K562 (cell line): ENCODE measurements at regions not wholly inside any gene's neighbourhood (a gene's known extent, or its start where the extent isn't known, plus 50 kb on each side); places are given as distances from the start of the nearest gene placed in this dataset.

Experiments used
- ATAC-seq: fragments of 200-7000 bp; cut with Tn5 transposase; 3 replicates; pipeline ENCODE4 v1.9.1; 2020; ENCODE audit warnings: moderate library complexity
- BruUV-seq: library from RNA; stranded (reverse); fragments of 400-500 nt; replicated peaks from 2 replicates; lab custom pipeline; 2021; lab: Mats Ljungman, UMichigan
- CTCF ChIA-PET: fragments of 300-600 bp; formaldehyde crosslinking; extraction: SDS; loops from one replicate; lab custom pipeline; 2021; ENCODE audit warnings: low intra/inter-chr PET ratio; lab: Yijun Ruan, JAX
- POLR2A ChIA-PET: fragments of 300-600, 350-650 bp; sonication (Branson Sonifier 250); formaldehyde crosslinking; extraction: SDS; loops from one replicate; lab custom pipeline; 2021; ENCODE audit warnings: antibody characterized with exemption, inconsistent platforms; lab: Yijun Ruan, JAX
- DNase-seq, 4 experiments: peaks; one replicate each; pipeline versions ENCODE4 v3.0.0 to v3.0.0-alpha.2; 2011 to 2018; ENCODE audit warnings: low spot score in 3 of 4, mixed read lengths in 3 of 4; ENCODE audit errors: extremely low read depth in 1 of 4
- FAIRE-seq: peaks from 2 replicates; lab custom pipeline; 2011; peaks lifted over from hg19 to GRCh38; lab: Jason Lieb, UNC
- H2AFZ ChIP-seq: 2 replicates; pipeline ENCODE4 v1.6.0; 2011; ENCODE audit warnings: low read depth, low read length, control low read depth, inconsistent platforms
- H3K27ac ChIP-seq: fragments of 200-600 bp; 3 replicates; pipeline ENCODE4 v1.8.0; 2011; ENCODE audit warnings: low read depth, mild to moderate bottlenecking, control low read depth, inconsistent platforms, low read length, moderate library complexity, mixed read lengths; ENCODE audit errors: extremely low read depth
- H3K27me3 ChIP-seq, 2 experiments: fragments of 300-600 bp in 1 of 2; 2 replicates in 1 of 2; 3 replicates in 1 of 2; pipeline versions ENCODE4 v1.6.0 to v1.8.0; 2011; ENCODE audit warnings: inconsistent platforms in 2 of 2, low read length in 2 of 2, mild to moderate bottlenecking in 1 of 2, mixed read lengths in 1 of 2, moderate library complexity in 1 of 2; ENCODE audit not compliant: control insufficient read depth in 2 of 2, insufficient read depth in 2 of 2
- H3K36me3 ChIP-seq: fragments of 300-600 bp; 3 replicates; pipeline ENCODE4 v1.8.0; 2011; ENCODE audit warnings: mild to moderate bottlenecking, low read length, inconsistent platforms; ENCODE audit not compliant: control insufficient read depth, insufficient read depth
- H3K4me1 ChIP-seq, 2 experiments: fragments of 200-600 bp in 1 of 2; replicated peaks in 1 of 2; 2 replicates in 1 of 2; 3 replicates in 1 of 2; pipeline versions ENCODE4 v1.5.1 to v1.8.0; 2011; ENCODE audit warnings: inconsistent platforms in 2 of 2, low read length in 2 of 2, mild to moderate bottlenecking in 1 of 2, mixed read lengths in 1 of 2, moderate library complexity in 1 of 2; ENCODE audit not compliant: control insufficient read depth in 2 of 2, insufficient read depth in 2 of 2
- H3K4me2 ChIP-seq: 2 replicates; pipeline ENCODE4 v1.6.1; 2011; ENCODE audit warnings: low read length, control low read depth, inconsistent platforms, mixed read lengths; ENCODE audit not compliant: insufficient read depth
- H3K4me3 ChIP-seq: fragments of 200-600 bp; sonication (generic), shearing (Covaris generic); 2 replicates; pipeline ENCODE4 v1.5.1; 2016; ENCODE audit warnings: control low read depth, inconsistent platforms
- H3K79me2 ChIP-seq: fragments of 200-600 bp; 3 replicates; pipeline ENCODE4 v1.8.0; 2011; ENCODE audit warnings: low read length, inconsistent platforms; ENCODE audit not compliant: control insufficient read depth, insufficient read depth
- H3K9ac ChIP-seq, 2 experiments: 2 replicates each; pipeline versions ENCODE4 v1.6.0 to v1.6.1; 2011; ENCODE audit warnings: low read depth in 2 of 2, low read length in 2 of 2, control low read depth in 1 of 2, inconsistent platforms in 1 of 2, mild to moderate bottlenecking in 1 of 2, mixed read lengths in 1 of 2; ENCODE audit not compliant: insufficient read depth in 1 of 2
- H3K9me1 ChIP-seq: one replicate; pipeline ENCODE4 v1.6.0; 2011; ENCODE audit warnings: inconsistent platforms, mild to moderate bottlenecking, low read length, moderate library complexity; ENCODE audit not compliant: control insufficient read depth, insufficient read depth
- H3K9me3 ChIP-seq: replicated peaks from 2 replicates; pipeline ENCODE4 v1.5.1; 2011; ENCODE audit warnings: low read depth, low read length, inconsistent platforms; ENCODE audit not compliant: control insufficient read depth, insufficient read depth
- H4K20me1 ChIP-seq: replicated peaks from 2 replicates; pipeline ENCODE4 v1.6.1; 2011; ENCODE audit warnings: low read length, inconsistent platforms, mixed read lengths; ENCODE audit not compliant: control insufficient read depth, insufficient read depth
- CBFB ChIP-seq: sonication (generic); formaldehyde crosslinking; IDR thresholded peaks from 2 replicates; pipeline ENCODE4 v1.4.0; 2020; ENCODE audit warnings: mild to moderate bottlenecking, missing genetic modification reagents
- CEBPB ChIP-seq: fragments of 450-650 bp; IDR thresholded peaks from 2 replicates; pipeline ENCODE4 v1.6.1; 2016; ENCODE audit warnings: missing genetic modification characterization, missing compliant biosample characterization
- CEBPG ChIP-seq, 3 experiments: fragments of 200-800 bp in 1 of 3; sonication (Bioruptor generic) in 1 of 3; sonication (generic) in 1 of 3; formaldehyde crosslinking in 1 of 3; IDR thresholded peaks in 2 of 3; conservative IDR thresholded peaks in 1 of 3; 2 replicates each; pipeline versions ENCODE4 v1.6.1 to v1.8.0; 2016 to 2022; ENCODE audit warnings: missing compliant biosample characterization in 2 of 3, missing genetic modification characterization in 2 of 3, mild to moderate bottlenecking in 1 of 3, missing genetic modification reagents in 1 of 3
- ZNF143 ChIP-seq: sonication (generic); formaldehyde crosslinking; IDR thresholded peaks from 2 replicates; pipeline ENCODE4 v1.9.0; 2022; ENCODE audit warnings: mild to moderate bottlenecking, missing genetic modification reagents
- WGBS: fragments of 100-300 bp; shearing (Covaris generic); methylation state at CpG from one replicate; pipeline ENCODE4 v1.1.6; 2016; ENCODE audit warnings: low coverage, mixed read lengths; ENCODE audit not compliant: insufficient coverage; ENCODE audit errors: missing lambda C conversion rate; 5-methylcytosine and 5-hydroxymethylcytosine counted together
- in situ Hi-C: fragments of 300-500 bp; cut with MboI; formaldehyde crosslinking; loops from 4 replicates; pipeline ENCODE4 v1.15.0; 2018; ENCODE audit warnings: inconsistent platforms, mixed read lengths
- intact Hi-C: fragments of 100-400 bp; cut with micrococcal nuclease; formaldehyde crosslinking; loops from 2 replicates; pipeline ENCODE4 v1.14.2; 2022
- TF ChIP-seq, protein P1 (sequence below): sonication (generic); formaldehyde crosslinking; IDR thresholded peaks from 2 replicates; pipeline ENCODE4 v1.8.1; 2023; ENCODE audit warnings: mild to moderate bottlenecking, missing genetic modification reagents, moderate library complexity

- Histone ChIP-seq H3K9me3 (no peaks in the 10 kb centered on the region), H4K20me1 (no peaks in the 10 kb centered on the region), H3K36me3 (peaks cover 12% of the 10 kb centered on the region; the same call in 2 of the 3 replicates), H3K9me1 (no peaks in the 10 kb centered on the region), H3K4me3 (no peak overlapping the region), H3K4me1 (no peaks in the 10 kb centered on the region; a peak in 1 of 5 replicates), H2AFZ (no peak overlapping the region), H3K9ac (no peak overlapping the region), H3K27ac (no peak overlapping the region), H3K27me3 (no peaks in the 10 kb centered on the region), H3K79me2 (no peaks in the 10 kb centered on the region), H3K4me2 (no peak overlapping the region)
- FAIRE-seq (no peak), ATAC-seq (no peak), DNase-seq (no peak)
- TF ChIP-seq CEBPB (tag) (peak; percentile 23; the same call in 1 of the 2 replicates), CBFB (CRISPR knock-in tag) (no peak), ZNF143 (no peak), CEBPG (CRISPR knock-in tag; IDR thresholded peaks at IDR 0.05) (no peak), CEBPG (tag; conservative IDR thresholded peaks at IDR 0.05 in 1 of 2, IDR thresholded peaks at IDR 0.05 in 1 of 2) (peak in 1 of 2 experiments; percentile 22; a peak in 1 of 4 replicates)
- TF ChIP-seq, protein P1, sequence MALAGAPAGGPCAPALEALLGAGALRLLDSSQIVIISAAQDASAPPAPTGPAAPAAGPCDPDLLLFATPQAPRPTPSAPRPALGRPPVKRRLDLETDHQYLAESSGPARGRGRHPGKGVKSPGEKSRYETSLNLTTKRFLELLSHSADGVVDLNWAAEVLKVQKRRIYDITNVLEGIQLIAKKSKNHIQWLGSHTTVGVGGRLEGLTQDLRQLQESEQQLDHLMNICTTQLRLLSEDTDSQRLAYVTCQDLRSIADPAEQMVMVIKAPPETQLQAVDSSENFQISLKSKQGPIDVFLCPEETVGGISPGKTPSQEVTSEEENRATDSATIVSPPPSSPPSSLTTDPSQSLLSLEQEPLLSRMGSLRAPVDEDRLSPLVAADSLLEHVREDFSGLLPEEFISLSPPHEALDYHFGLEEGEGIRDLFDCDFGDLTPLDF (CRISPR knock-in tag): no peak
- intact Hi-C loops: loop anchor here (5.0 kb wide), 1 partner anchor 404 kb away; no protein-coding TSS in a partner anchor
- 82% methylated on average over 1 of the region's 1 CpG for WGBS
- in situ Hi-C loops: no loop called here
- ChIA-PET POLR2A (no interaction called here), CTCF (no interaction called here)
- BruUV-seq: no TSS peak
Measured at GRCh38 chr4:122313006-122313646, 65.7 kb upstream of the ADAD1 start.
